Common myeloid progenitor, CD34-positive (primary cell): ENCODE measurements at regions not wholly inside any gene's neighbourhood (a gene's known extent, or its start where the extent isn't known, plus 50 kb on each side); places are given as distances from the start of the nearest gene placed in this dataset.

Experiments used
- CTCF ChIA-PET: fragments of 350-600 bp; sonication (Branson Sonifier 250); formaldehyde crosslinking; loops from one replicate; lab custom pipeline; 2021; ENCODE audit warnings: antibody characterized with exemption; lab: Charles Lee
- POLR2A ChIA-PET: fragments of 350-600 bp; sonication (Branson Sonifier 250); formaldehyde crosslinking; loops from one replicate; lab custom pipeline; 2021; ENCODE audit warnings: antibody characterized with exemption; lab: Charles Lee
- DNase-seq, 3 donors: peaks; one replicate each; pipeline versions ENCODE4 v3.0.0 to v3.0.0-alpha.2; 2013
- H3K27ac ChIP-seq, 2 experiments: 1 replicate in 1 of 2; 2 replicates in 1 of 2; pipeline ENCODE4 v1.7.0; 2013; ENCODE audit warnings: inconsistent platforms in 2 of 2, low read length in 2 of 2, mild to moderate bottlenecking in 2 of 2, low read depth in 1 of 2, moderate library complexity in 1 of 2; ENCODE audit not compliant: severe bottlenecking in 2 of 2, insufficient read depth in 1 of 2, poor library complexity in 1 of 2
- H3K27me3 ChIP-seq, 5 experiments: replicated peaks in 2 of 5; 1 replicate in 3 of 5; 2 replicates in 2 of 5; pipeline versions ENCODE4 v1.6.1 to v1.7.0; 2013; ENCODE audit warnings: low read length in 4 of 5, mild to moderate bottlenecking in 2 of 5, moderate library complexity in 2 of 5, inconsistent platforms in 1 of 5; ENCODE audit not compliant: insufficient read depth in 5 of 5, control insufficient read depth in 4 of 5
- H3K36me3 ChIP-seq, 4 experiments: 1 replicate in 2 of 4; 2 replicates in 2 of 4; pipeline versions ENCODE4 v1.6.1 to v1.7.0; 2013; ENCODE audit warnings: low read length in 3 of 4, control low read depth in 1 of 4, mild to moderate bottlenecking in 1 of 4; ENCODE audit not compliant: control insufficient read depth in 4 of 4, insufficient read depth in 4 of 4
- H3K4me1 ChIP-seq, 4 experiments: 1 replicate in 3 of 4; 2 replicates in 1 of 4; pipeline versions ENCODE4 v1.6.1 to v1.7.1; 2013; ENCODE audit warnings: low read length in 3 of 4, mild to moderate bottlenecking in 3 of 4, control low read depth in 1 of 4, inconsistent platforms in 1 of 4, moderate library complexity in 1 of 4; ENCODE audit not compliant: control insufficient read depth in 4 of 4, insufficient read depth in 4 of 4; ENCODE audit errors: control extremely low read depth in 1 of 4
- H3K4me3 ChIP-seq, 7 experiments: 1 replicate in 4 of 7; 2 replicates in 3 of 7; pipeline versions ENCODE4 v1.5.1 to v1.7.0; 2013; ENCODE audit warnings: mild to moderate bottlenecking in 7 of 7, low read length in 6 of 7, moderate library complexity in 6 of 7, inconsistent platforms in 2 of 7, low read depth in 2 of 7, control low read depth in 1 of 7; ENCODE audit not compliant: insufficient read depth in 4 of 7, control insufficient read depth in 1 of 7; ENCODE audit errors: extremely low read depth in 1 of 7
- H3K9me3 ChIP-seq, 5 experiments: 1 replicate in 4 of 5; 2 replicates in 1 of 5; pipeline versions ENCODE4 v1.6.1 to v1.7.1; 2013; ENCODE audit warnings: low read length in 4 of 5, mild to moderate bottlenecking in 2 of 5, inconsistent platforms in 1 of 5, low read depth in 1 of 5, moderate library complexity in 1 of 5; ENCODE audit not compliant: control insufficient read depth in 4 of 5, insufficient read depth in 2 of 5; ENCODE audit errors: control extremely low read depth in 1 of 5
- WGBS: methylation state at CpG from one replicate; pipeline ENCODE4 v1.1.5; 2013; ENCODE audit not compliant: insufficient coverage; 5-methylcytosine and 5-hydroxymethylcytosine counted together

DNA sequence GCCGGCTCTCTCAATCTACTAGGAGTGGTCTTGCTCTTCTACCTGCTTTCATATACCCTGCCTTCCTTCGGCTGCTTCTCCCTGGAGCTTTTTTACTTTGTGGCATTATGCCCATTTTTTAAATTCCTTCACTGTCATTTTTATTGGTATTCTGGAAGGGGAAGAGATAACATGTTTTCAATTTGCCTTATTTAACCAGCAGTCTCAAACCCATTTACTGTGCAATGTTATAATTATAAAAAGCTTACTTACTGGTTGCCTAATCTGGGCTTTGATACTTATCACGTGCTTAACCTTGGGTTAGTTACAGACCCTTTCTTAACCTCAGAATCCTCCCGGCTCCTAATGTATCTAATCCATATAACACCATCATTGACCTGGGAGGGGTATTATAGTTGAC, 128.1 kb downstream of the SIPA1L2 start:
- H3K27ac ChIP-seq: no peak overlapping the region
- ChIA-PET CTCF (no interaction called here), POLR2A (no interaction called here)
- no peaks in the 10 kb centered on the region for H3K36me3 ChIP-seq
- no peaks in the 10 kb centered on the region for H3K4me1 ChIP-seq
- 92% methylated on average over 2 of the region's 4 CpGs for WGBS
- DNase-seq: no peak
- H3K9me3 ChIP-seq: no peaks in the 10 kb centered on the region
- H3K4me3 ChIP-seq: no peak overlapping the region
- no peaks in the 10 kb centered on the region for H3K27me3 ChIP-seq

DNA sequence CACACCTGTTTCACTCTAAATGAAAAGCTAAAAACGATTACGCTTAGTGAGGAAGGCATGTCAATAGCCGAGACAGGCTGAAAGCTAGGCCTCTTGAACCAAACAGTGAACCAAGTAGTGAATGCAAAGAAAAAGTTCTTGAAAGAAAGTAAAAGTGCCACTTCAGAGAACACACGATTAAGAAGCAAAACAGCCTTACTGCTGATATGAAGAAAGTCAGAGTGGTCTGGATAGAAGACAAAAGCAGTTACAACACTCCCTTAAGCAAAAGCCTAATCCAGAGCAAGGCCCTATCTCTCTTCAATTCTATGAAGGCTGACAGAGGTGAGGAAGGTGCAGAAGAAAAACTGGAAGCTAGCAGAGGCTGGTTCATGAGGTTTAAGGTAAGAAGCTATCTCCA, 130.7 kb downstream of the SIPA1L2 start:
- H3K36me3 ChIP-seq: no peaks in the 10 kb centered on the region
- H3K4me3 ChIP-seq: no peak overlapping the region
- H3K9me3 ChIP-seq: no peaks in the 10 kb centered on the region
- ChIA-PET POLR2A (no interaction called here), CTCF (no interaction called here)
- 96% methylated on average over 3 of the region's 4 CpGs for WGBS
- H3K27me3 ChIP-seq: no peaks in the 10 kb centered on the region
- no peaks in the 10 kb centered on the region for H3K4me1 ChIP-seq
- DNase-seq: no peak
- no peak overlapping the region for H3K27ac ChIP-seq

DNA sequence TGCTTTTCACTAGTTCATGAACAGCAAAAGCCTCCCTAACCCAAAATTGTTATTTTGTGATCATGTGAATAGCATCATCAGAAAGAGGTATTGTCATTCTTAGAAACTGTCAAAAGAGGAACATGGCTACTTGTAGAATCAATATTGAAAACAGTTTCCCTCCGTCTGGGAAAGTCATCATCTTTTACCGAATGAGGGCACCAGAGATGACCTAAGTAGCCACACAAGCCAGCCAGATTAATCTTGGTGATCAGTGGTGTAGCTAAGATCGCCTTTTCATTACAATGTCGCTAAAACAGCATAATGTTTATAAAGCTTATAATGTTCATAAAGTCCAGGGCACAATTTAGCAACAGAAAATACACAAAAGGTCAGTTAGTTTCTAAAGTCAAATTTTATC, 136.1 kb downstream of the SIPA1L2 start:
- Histone ChIP-seq H3K27ac (no peak overlapping the region), H3K4me1 (no peaks in the 10 kb centered on the region), H3K36me3 (no peaks in the 10 kb centered on the region), H3K27me3 (no peaks in the 10 kb centered on the region), H3K4me3 (no peak overlapping the region), H3K9me3 (no peaks in the 10 kb centered on the region)
- WGBS: 100% methylated on average over 1 of the region's 4 CpGs
- POLR2A ChIA-PET: no interaction called here
- no peak for DNase-seq
- CTCF ChIA-PET: interaction anchor here (1.3 kb wide), 1 partner anchor 9 kb away, joined by 3 read pairs; no protein-coding TSS in a partner anchor

DNA sequence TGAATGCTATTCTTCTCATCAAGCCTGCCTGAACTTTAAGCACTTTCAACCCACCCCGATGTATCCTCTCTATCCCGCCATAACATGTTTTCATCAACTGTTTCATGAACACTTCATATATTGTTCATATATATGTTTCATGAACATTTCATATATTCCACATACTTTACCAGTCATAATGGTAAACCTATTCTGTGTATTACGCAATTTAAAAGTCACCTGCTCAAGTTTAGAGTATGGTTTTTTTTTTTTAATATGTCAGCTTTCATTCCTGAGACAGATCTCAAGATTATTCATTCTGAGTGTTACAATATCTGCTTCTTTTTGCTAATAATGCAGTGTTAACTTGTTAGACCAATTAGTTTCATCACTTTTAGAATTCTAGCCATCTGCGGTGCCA, 140.7 kb downstream of the SIPA1L2 start:
- WGBS: 100% methylated on average over 1 of the region's 4 CpGs
- Histone ChIP-seq H3K36me3 (no peaks in the 10 kb centered on the region), H3K9me3 (no peaks in the 10 kb centered on the region), H3K27me3 (no peaks in the 10 kb centered on the region), H3K4me1 (no peaks in the 10 kb centered on the region), H3K27ac (no peak overlapping the region), H3K4me3 (no peak overlapping the region)
- DNase-seq: no peak
- ChIA-PET CTCF (no interaction called here), POLR2A (no interaction called here)

DNA sequence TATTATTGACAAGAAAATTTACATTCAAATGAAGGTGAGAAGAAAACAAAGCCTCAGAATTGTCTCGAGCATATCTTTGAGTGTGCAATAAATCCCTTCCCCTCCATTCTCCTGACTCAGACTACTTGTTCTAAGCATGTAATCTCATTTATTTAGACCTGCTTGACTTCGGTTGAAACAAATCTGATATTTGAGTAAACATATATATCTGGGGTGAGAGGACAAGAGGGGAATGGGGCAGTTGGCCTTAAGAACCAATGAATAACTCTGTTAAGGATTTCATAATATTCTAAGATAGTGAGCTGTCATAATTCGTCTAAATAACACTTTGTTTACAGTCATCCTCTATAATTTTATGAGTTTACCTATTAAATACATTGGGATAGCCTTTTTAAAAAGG, 142.7 kb downstream of the SIPA1L2 start:
- CTCF ChIA-PET: interaction anchor here (0.8 kb wide), 1 partner anchor 19 kb away, joined by 3 read pairs; no protein-coding TSS in a partner anchor

DNA sequence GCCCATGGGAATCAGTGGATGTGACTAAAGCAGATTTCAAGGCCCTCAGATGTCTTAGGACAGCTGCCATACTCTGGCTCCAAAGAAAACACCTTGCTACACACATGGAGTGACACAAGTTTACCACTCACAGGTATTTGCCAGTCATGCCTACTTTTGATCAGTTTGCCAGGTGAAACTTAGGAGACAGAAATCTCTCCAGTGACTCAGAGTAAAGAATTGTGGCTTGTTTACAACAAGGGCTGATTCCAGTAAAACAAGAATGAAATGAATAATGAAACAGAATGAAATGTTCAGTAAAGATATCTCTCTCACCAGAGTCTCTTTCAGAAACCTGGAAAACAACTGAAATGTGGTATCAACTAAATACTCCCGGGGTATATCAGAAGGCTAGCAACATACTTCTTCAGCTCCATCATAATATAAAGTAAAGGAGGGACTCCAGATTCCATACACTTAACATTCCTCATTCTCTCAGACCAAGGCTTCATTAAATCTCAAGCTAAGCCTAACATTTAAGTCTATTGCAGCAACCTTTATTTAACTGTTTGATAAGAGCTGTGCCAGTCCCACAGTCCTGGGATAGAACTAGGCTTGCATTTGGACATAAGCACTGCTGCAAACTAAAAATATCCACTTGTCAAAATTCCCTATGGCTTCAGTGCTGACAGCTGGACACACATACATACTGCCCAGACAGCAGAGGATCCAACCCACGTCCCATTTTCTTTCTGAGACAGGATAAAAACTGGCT, 143.3 kb downstream of the SIPA1L2 start:
- Histone ChIP-seq H3K36me3 (no peaks in the 10 kb centered on the region), H3K27me3 (no peaks in the 10 kb centered on the region), H3K4me1 (no peaks in the 10 kb centered on the region), H3K9me3 (no peaks in the 10 kb centered on the region), H3K27ac (no peak overlapping the region), H3K4me3 (no peak overlapping the region)
- no peak for DNase-seq
- ChIA-PET POLR2A (no interaction called here), CTCF (no interaction called here)
- 100% methylated on average over 1 of the region's 2 CpGs for WGBS

More for the DNA sequence above, 142.7 kb downstream of the SIPA1L2 start:
- H3K27ac ChIP-seq: no peak overlapping the region
- no peaks in the 10 kb centered on the region for H3K36me3 ChIP-seq
- H3K27me3 ChIP-seq: no peaks in the 10 kb centered on the region
- no peaks in the 10 kb centered on the region for H3K4me1 ChIP-seq
- H3K4me3 ChIP-seq: no peak overlapping the region
- no peaks in the 10 kb centered on the region for H3K9me3 ChIP-seq
- no CpG with 5 or more reads among the region's 3 CpGs for WGBS
- POLR2A ChIA-PET: no interaction called here
- DNase-seq: no peak

DNA sequence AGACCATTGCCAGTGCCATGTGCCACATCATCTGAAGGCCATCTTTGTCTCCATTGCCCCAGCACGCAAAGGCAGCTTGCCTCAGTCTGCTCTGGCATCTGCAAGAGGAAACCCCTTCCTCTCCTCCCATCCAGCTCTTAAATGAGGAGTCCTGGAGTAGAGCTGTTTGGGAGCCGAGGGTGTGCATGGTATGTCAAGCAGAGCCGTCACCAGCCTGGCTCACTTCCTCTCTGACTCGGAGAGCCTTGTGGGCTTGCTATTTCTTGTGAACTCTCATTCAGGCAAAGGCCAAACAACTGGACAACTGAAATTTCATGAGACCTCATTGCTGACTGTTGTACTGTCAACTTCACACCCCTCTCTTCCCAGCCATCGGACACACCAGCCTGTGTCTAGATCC, 143.9 kb downstream of the SIPA1L2 start:
- Histone ChIP-seq H3K4me1 (no peaks in the 10 kb centered on the region), H3K4me3 (no peak overlapping the region), H3K27me3 (no peaks in the 10 kb centered on the region), H3K36me3 (no peaks in the 10 kb centered on the region), H3K9me3 (no peaks in the 10 kb centered on the region), H3K27ac (no peak overlapping the region)
- CTCF ChIA-PET: no interaction called here
- POLR2A ChIA-PET: no interaction called here
- 89% methylated on average over 3 of the region's 5 CpGs for WGBS
- no peak for DNase-seq
